ENCODE measurements at regions not wholly inside any gene's neighbourhood (a gene's known extent, or its start where the extent isn't known, plus 50 kb on each side); places are given as distances from the start of the nearest gene placed in this dataset.

GRCh38 chr6:55019591-55019990 lies 154.7 kb upstream of the HCRTR2 start:
- Histone ChIP-seq H3K36me3 (ENCODE audit: low read length) (no peaks in the 10 kb centered on the region; the same call in 1 of the 2 replicates), H3K27ac (ENCODE audit: low read depth, low read length) (no peak overlapping the region), H3K27me3 (ENCODE audit: low read length) (no peaks in the 10 kb centered on the region), H3K9ac (ENCODE audit: low read length) (no peak overlapping the region), H3K9me2 (replicated peaks; ENCODE audit: insufficient read depth, low read length) (no peaks in the 10 kb centered on the region), H2AFZ (ENCODE audit: low read depth, low read length, severe bottlenecking) (no peak overlapping the region), H3K9me3 (ENCODE audit: insufficient read depth, low read length) (no peaks in the 10 kb centered on the region), H3K4me3 (ENCODE audit: insufficient read depth, low read length, poor library complexity, severe bottlenecking) (no peak overlapping the region), H3K79me2 (ENCODE audit: insufficient read depth, low read length) (no peaks in the 10 kb centered on the region), H3K4me2 (ENCODE audit: low read depth, low read length, poor library complexity, severe bottlenecking) (no peak overlapping the region), H3F3A (ENCODE audit: insufficient read depth) (no peaks in the 10 kb centered on the region), H4K20me1 (ENCODE audit: low read depth, low read length) (no peaks in the 10 kb centered on the region)
- no peak for TF ChIP-seq EZH2phosphoT487 (conservative IDR thresholded peaks at IDR 0.05; ENCODE audit: low read length)
- TF ChIP-seq, protein P1, sequence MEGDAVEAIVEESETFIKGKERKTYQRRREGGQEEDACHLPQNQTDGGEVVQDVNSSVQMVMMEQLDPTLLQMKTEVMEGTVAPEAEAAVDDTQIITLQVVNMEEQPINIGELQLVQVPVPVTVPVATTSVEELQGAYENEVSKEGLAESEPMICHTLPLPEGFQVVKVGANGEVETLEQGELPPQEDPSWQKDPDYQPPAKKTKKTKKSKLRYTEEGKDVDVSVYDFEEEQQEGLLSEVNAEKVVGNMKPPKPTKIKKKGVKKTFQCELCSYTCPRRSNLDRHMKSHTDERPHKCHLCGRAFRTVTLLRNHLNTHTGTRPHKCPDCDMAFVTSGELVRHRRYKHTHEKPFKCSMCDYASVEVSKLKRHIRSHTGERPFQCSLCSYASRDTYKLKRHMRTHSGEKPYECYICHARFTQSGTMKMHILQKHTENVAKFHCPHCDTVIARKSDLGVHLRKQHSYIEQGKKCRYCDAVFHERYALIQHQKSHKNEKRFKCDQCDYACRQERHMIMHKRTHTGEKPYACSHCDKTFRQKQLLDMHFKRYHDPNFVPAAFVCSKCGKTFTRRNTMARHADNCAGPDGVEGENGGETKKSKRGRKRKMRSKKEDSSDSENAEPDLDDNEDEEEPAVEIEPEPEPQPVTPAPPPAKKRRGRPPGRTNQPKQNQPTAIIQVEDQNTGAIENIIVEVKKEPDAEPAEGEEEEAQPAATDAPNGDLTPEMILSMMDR (IDR thresholded peaks at IDR 0.05; ENCODE audit: insufficient read depth, low read length, poor library complexity, severe bottlenecking), result no peak

DNA sequence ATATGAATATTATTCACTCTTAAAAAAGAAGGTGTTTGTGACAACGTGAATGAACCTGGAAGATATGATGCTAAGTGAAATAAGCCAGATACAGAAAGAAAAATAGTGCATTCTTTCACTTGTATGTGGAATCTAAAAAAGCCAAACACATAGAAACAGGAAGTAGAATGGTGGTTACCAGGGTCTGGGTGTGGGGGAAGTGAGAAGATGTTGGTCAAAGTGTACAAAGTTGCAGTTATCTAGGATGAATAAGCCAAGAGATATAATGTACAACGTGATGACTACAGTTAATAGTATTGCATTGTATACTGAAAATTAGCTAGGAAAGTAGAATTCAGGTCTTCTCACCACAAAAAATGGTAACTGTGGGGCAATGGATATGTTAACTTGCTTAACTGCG lies 151.1 kb upstream of the HCRTR2 start:
- H3K4me3 ChIP-seq (ENCODE audit: insufficient read depth, low read length, poor library complexity, severe bottlenecking), result no peak overlapping the region
- no peaks in the 10 kb centered on the region for H3K9me2 ChIP-seq (replicated peaks; ENCODE audit: insufficient read depth, low read length)
- no peak overlapping the region for H3K4me2 ChIP-seq (ENCODE audit: low read depth, low read length, poor library complexity, severe bottlenecking)
- H2AFZ ChIP-seq (ENCODE audit: low read depth, low read length, severe bottlenecking), result no peak overlapping the region
- H3K36me3 ChIP-seq (ENCODE audit: low read length), result no peaks in the 10 kb centered on the region; the same call in 1 of the 2 replicates
- H3K27me3 ChIP-seq (ENCODE audit: low read length), result no peaks in the 10 kb centered on the region
- H3K9ac ChIP-seq (ENCODE audit: low read length), result no peak overlapping the region
- TF ChIP-seq EZH2phosphoT487 (conservative IDR thresholded peaks at IDR 0.05; ENCODE audit: low read length), result no peak
- TF ChIP-seq, protein P1 (IDR thresholded peaks at IDR 0.05; ENCODE audit: insufficient read depth, low read length, poor library complexity, severe bottlenecking), result no peak
- H3K27ac ChIP-seq (ENCODE audit: low read depth, low read length), result no peak overlapping the region
- H3K79me2 ChIP-seq (ENCODE audit: insufficient read depth, low read length), result no peaks in the 10 kb centered on the region
- H4K20me1 ChIP-seq (ENCODE audit: low read depth, low read length), result no peaks in the 10 kb centered on the region; the same call in 1 of the 2 replicates
- H3K9me3 ChIP-seq (ENCODE audit: insufficient read depth, low read length), result no peaks in the 10 kb centered on the region
- H3F3A ChIP-seq (ENCODE audit: insufficient read depth), result no peaks in the 10 kb centered on the region

GRCh38 chr6:55033016-55033546 lies 141.2 kb upstream of the HCRTR2 start:
- no peak overlapping the region for H2AFZ ChIP-seq (ENCODE audit: low read depth, low read length, severe bottlenecking)
- no peak overlapping the region for H3K9ac ChIP-seq (ENCODE audit: low read length)
- H3K27me3 ChIP-seq (ENCODE audit: low read length), result no peaks in the 10 kb centered on the region
- no peak overlapping the region for H3K4me2 ChIP-seq (ENCODE audit: low read depth, low read length, poor library complexity, severe bottlenecking)
- no peaks in the 10 kb centered on the region for H3K36me3 ChIP-seq (ENCODE audit: low read length)
- no peaks in the 10 kb centered on the region for H3K9me3 ChIP-seq (ENCODE audit: insufficient read depth, low read length)
- no peak overlapping the region for H3K27ac ChIP-seq (ENCODE audit: low read depth, low read length)
- no peak for TF ChIP-seq EZH2phosphoT487 (conservative IDR thresholded peaks at IDR 0.05; ENCODE audit: low read length)
- TF ChIP-seq, protein P1 (IDR thresholded peaks at IDR 0.05; ENCODE audit: insufficient read depth, low read length, poor library complexity, severe bottlenecking), result no peak
- H3F3A ChIP-seq (ENCODE audit: insufficient read depth), result no peaks in the 10 kb centered on the region
- H3K9me2 ChIP-seq (replicated peaks; ENCODE audit: insufficient read depth, low read length), result no peaks in the 10 kb centered on the region
- no peaks in the 10 kb centered on the region for H4K20me1 ChIP-seq (ENCODE audit: low read depth, low read length)
- no peak overlapping the region for H3K4me3 ChIP-seq (ENCODE audit: insufficient read depth, low read length, poor library complexity, severe bottlenecking)
- no peaks in the 10 kb centered on the region for H3K79me2 ChIP-seq (ENCODE audit: insufficient read depth, low read length)
